H1 (cell line): ENCODE measurements at regions not wholly inside any gene's neighbourhood (a gene's known extent, or its start where the extent isn't known, plus 50 kb on each side); places are given as distances from the start of the nearest gene placed in this dataset.

Source experiments
- CTCF ChIA-PET: fragments of 300-600 bp; sonication (Branson Sonifier 250); formaldehyde crosslinking; loops from one replicate; lab custom pipeline; 2021; ENCODE audit not compliant: partially characterized antibody; lab: Charles Lee
- POLR2A ChIA-PET: fragments of 300-600 bp; sonication (Branson Sonifier 250); formaldehyde crosslinking; loops from one replicate; lab custom pipeline; 2021; ENCODE audit warnings: inconsistent platforms; ENCODE audit not compliant: partially characterized antibody; lab: Charles Lee
- DNase-seq, 2 experiments: peaks; one replicate each; pipeline versions ENCODE4 v3.0.0 to v3.0.0-alpha.2; 2010 to 2022; ENCODE audit warnings: low spot score in 2 of 2, low read depth in 1 of 2, mixed read lengths in 1 of 2
- FAIRE-seq: peaks from 2 replicates; lab custom pipeline; 2011; peaks lifted over from hg19 to GRCh38; lab: Jason Lieb, UNC
- H2AFZ ChIP-seq: 2 replicates; pipeline ENCODE4 v1.8.1; 2012; ENCODE audit warnings: low read length, inconsistent platforms
- H2AK5ac ChIP-seq: 2 replicates; pipeline ENCODE4 v1.6.1; 2013; ENCODE audit warnings: low read depth, low read length
- H2BK120ac ChIP-seq: replicated peaks from 2 replicates; pipeline ENCODE3; 2013; ENCODE audit warnings: low read depth, low read length, inconsistent platforms
- H2BK12ac ChIP-seq: 2 replicates; pipeline ENCODE4 v1.6.1; 2013; ENCODE audit warnings: low read depth, low read length
- H2BK15ac ChIP-seq: 2 replicates; pipeline ENCODE4 v1.6.1; 2013; ENCODE audit warnings: low read length
- H2BK20ac ChIP-seq: 2 replicates; pipeline ENCODE4 v1.6.1; 2013; ENCODE audit warnings: low read length
- H2BK5ac ChIP-seq: 2 replicates; pipeline ENCODE4 v1.6.1; 2013; ENCODE audit warnings: low read depth, low read length
- H3K14ac ChIP-seq: 2 replicates; pipeline ENCODE4 v1.6.1; 2013; ENCODE audit warnings: inconsistent platforms; ENCODE audit not compliant: insufficient read length
- H3K18ac ChIP-seq: 2 replicates; pipeline ENCODE4 v1.6.1; 2013; ENCODE audit warnings: low read length; ENCODE audit errors: extremely low read depth
- H3K23ac ChIP-seq: 2 replicates; pipeline ENCODE4 v1.6.1; 2013; ENCODE audit warnings: inconsistent platforms; ENCODE audit not compliant: insufficient read length
- H3K23me2 ChIP-seq: 2 replicates; pipeline ENCODE4 v1.6.1; 2013; ENCODE audit warnings: low read depth, low read length
- H3K27ac ChIP-seq: 2 replicates; pipeline ENCODE4 v1.6.1; 2011; ENCODE audit warnings: low read depth, low read length, inconsistent platforms
- H3K27me3 ChIP-seq, 4 experiments: replicated peaks in 1 of 4; 1 replicate in 1 of 4; 2 replicates in 3 of 4; pipeline versions ENCODE4 v1.6.1 to v1.8.1; 2011 to 2013; ENCODE audit warnings: low read length in 3 of 4, mild to moderate bottlenecking in 3 of 4, inconsistent platforms in 2 of 4, mixed read lengths in 2 of 4, moderate library complexity in 1 of 4; ENCODE audit not compliant: control insufficient read depth in 3 of 4, insufficient read depth in 3 of 4; ENCODE audit errors: extremely low read depth in 1 of 4
- H3K36me3 ChIP-seq, 4 experiments: 2 replicates each; pipeline versions ENCODE4 v1.6.1 to v1.8.1; 2011 to 2013; ENCODE audit warnings: mild to moderate bottlenecking in 4 of 4, low read length in 3 of 4, moderate library complexity in 2 of 4, control low read depth in 1 of 4, inconsistent platforms in 1 of 4; ENCODE audit not compliant: insufficient read depth in 4 of 4, control insufficient read depth in 2 of 4
- H3K4ac ChIP-seq: replicated peaks from 2 replicates; pipeline ENCODE3; 2013; ENCODE audit warnings: low read length, low read depth, mixed read lengths, inconsistent platforms; ENCODE audit not compliant: insufficient read length
- H3K4me1 ChIP-seq, 4 experiments: replicated peaks in 1 of 4; 1 replicate in 1 of 4; 2 replicates in 3 of 4; pipeline versions ENCODE4 v1.6.1 to v1.8.1; 2011 to 2013; ENCODE audit warnings: low read length in 3 of 4, inconsistent platforms in 2 of 4, mixed read lengths in 1 of 4; ENCODE audit not compliant: insufficient read depth in 4 of 4, control insufficient read depth in 3 of 4
- H3K4me2 ChIP-seq, 2 experiments: 2 replicates each; pipeline versions ENCODE4 v1.6.1 to v1.8.1; 2011 to 2013; ENCODE audit warnings: low read depth in 2 of 2, low read length in 2 of 2, control low read depth in 1 of 2, inconsistent platforms in 1 of 2, mild to moderate bottlenecking in 1 of 2; ENCODE audit not compliant: insufficient read depth in 1 of 2
- H3K4me3 ChIP-seq, 4 experiments: fragments of 200-600, 300-600 bp in 1 of 4; sonication (generic), shearing (Covaris generic), sonication (Bioruptor Twin) in 1 of 4; 2 replicates each; pipeline versions ENCODE4 v1.5.1 to v1.8.1; 2011 to 2016; ENCODE audit warnings: low read length in 4 of 4, low read depth in 3 of 4, control low read depth in 2 of 4, inconsistent platforms in 2 of 4, mild to moderate bottlenecking in 2 of 4, mixed read lengths in 1 of 4, moderate library complexity in 1 of 4; ENCODE audit not compliant: insufficient read depth in 2 of 4; ENCODE audit errors: extremely low read depth in 1 of 4
- H3K56ac ChIP-seq: replicated peaks from 2 replicates; pipeline ENCODE3; 2013; ENCODE audit warnings: low read depth, mild to moderate bottlenecking, mixed read lengths, low read length, inconsistent platforms; ENCODE audit not compliant: insufficient read length
- H3K79me1 ChIP-seq: 2 replicates; pipeline ENCODE4 v1.6.1; 2013; ENCODE audit warnings: low read depth, low read length, control low read depth
- H3K79me2 ChIP-seq, 2 experiments: 2 replicates each; pipeline versions ENCODE4 v1.6.1 to v1.8.1; 2012 to 2013; ENCODE audit warnings: low read length in 2 of 2, mild to moderate bottlenecking in 2 of 2, inconsistent platforms in 1 of 2; ENCODE audit not compliant: insufficient read depth in 2 of 2, control insufficient read depth in 1 of 2
- H3K9ac ChIP-seq, 4 experiments: replicated peaks in 1 of 4; 1 replicate in 1 of 4; 2 replicates in 3 of 4; pipeline versions ENCODE4 v1.6.1 to v1.8.1; 2011 to 2013; ENCODE audit warnings: low read depth in 3 of 4, low read length in 3 of 4, control low read depth in 2 of 4, mild to moderate bottlenecking in 2 of 4, moderate library complexity in 2 of 4, inconsistent platforms in 1 of 4; ENCODE audit errors: extremely low read depth in 1 of 4
- H3K9me3 ChIP-seq, 2 experiments: 2 replicates each; pipeline versions ENCODE4 v1.6.1 to v1.8.1; 2012 to 2013; ENCODE audit warnings: mild to moderate bottlenecking in 2 of 2, moderate library complexity in 2 of 2, control low read depth in 1 of 2, inconsistent platforms in 1 of 2, low read depth in 1 of 2, low read length in 1 of 2, mixed read lengths in 1 of 2; ENCODE audit not compliant: insufficient read depth in 2 of 2
- H4K20me1 ChIP-seq, 2 experiments: replicated peaks in 1 of 2; 2 replicates each; pipeline versions ENCODE3 to v1.8.1; 2011 to 2013; ENCODE audit warnings: inconsistent platforms in 2 of 2, low read length in 2 of 2, mild to moderate bottlenecking in 1 of 2; ENCODE audit not compliant: insufficient read depth in 2 of 2, control insufficient read depth in 1 of 2
- H4K5ac ChIP-seq: 2 replicates; pipeline ENCODE4 v1.6.1; 2013; ENCODE audit warnings: low read length, low read depth, mixed read lengths, inconsistent platforms; ENCODE audit not compliant: insufficient read length
- H4K8ac ChIP-seq: 2 replicates; pipeline ENCODE4 v1.8.0; 2013; ENCODE audit warnings: mild to moderate bottlenecking, moderate library complexity, low read length, inconsistent platforms; ENCODE audit not compliant: insufficient read depth; ENCODE audit errors: extremely low read depth
- H4K91ac ChIP-seq: replicated peaks from 2 replicates; pipeline ENCODE3; 2013; ENCODE audit warnings: low read length, mixed read lengths, inconsistent platforms; ENCODE audit not compliant: insufficient read length
- ASH2L ChIP-seq: fragments of 200-600, 300-600 bp; sonication (generic); IDR thresholded peaks from one replicate; pipeline ENCODE4 v1.7.1; 2017; ENCODE audit warnings: low read length
- BRCA1 ChIP-seq: IDR thresholded peaks from 2 replicates; pipeline ENCODE4 v1.6.1; 2012; ENCODE audit warnings: low read depth, low read length, improper control_type of control experiment
- CHD2 ChIP-seq: IDR thresholded peaks from 2 replicates; pipeline ENCODE4 v1.6.1; 2012; ENCODE audit warnings: low read length, improper control_type of control experiment
- CREB1 ChIP-seq: IDR thresholded peaks from 2 replicates; pipeline ENCODE4 v1.6.1; 2012; ENCODE audit warnings: inconsistent platforms
- E2F6 ChIP-seq: IDR thresholded peaks from 2 replicates; pipeline ENCODE4 v1.6.1; 2012; ENCODE audit warnings: inconsistent platforms
- EGR1 ChIP-seq: IDR thresholded peaks from 2 replicates; pipeline ENCODE4 v1.6.1; 2011; ENCODE audit warnings: low read depth, low read length, borderline replicate concordance
- EP300 ChIP-seq, 2 experiments: IDR thresholded peaks; 1 replicate in 1 of 2; 2 replicates in 1 of 2; pipeline ENCODE4 v1.6.1; 2011 to 2012; ENCODE audit warnings: low read depth in 2 of 2, low read length in 2 of 2, mild to moderate bottlenecking in 2 of 2, borderline replicate concordance in 1 of 2, inconsistent platforms in 1 of 2, moderate library complexity in 1 of 2
- FOSL1 ChIP-seq: IDR thresholded peaks from 2 replicates; pipeline ENCODE4 v1.6.1; 2011; ENCODE audit warnings: mild to moderate bottlenecking, low read depth, low read length, moderate library complexity; ENCODE audit not compliant: insufficient read depth
- GTF2F1 ChIP-seq: IDR thresholded peaks from 2 replicates; pipeline ENCODE4 v1.6.1; 2012; ENCODE audit warnings: low read depth, low read length, improper control_type of control experiment, borderline replicate concordance
- HDAC2 ChIP-seq, 2 experiments: fragments of 300-600 bp in 1 of 2; sonication (generic) in 1 of 2; IDR thresholded peaks; 2 replicates each; pipeline ENCODE4 v1.6.1; 2011 to 2012; ENCODE audit warnings: low read depth in 2 of 2, low read length in 2 of 2, mild to moderate bottlenecking in 2 of 2, moderate library complexity in 2 of 2, borderline replicate concordance in 1 of 2, inconsistent platforms in 1 of 2
- RBBP5 ChIP-seq: IDR thresholded peaks from 2 replicates; pipeline ENCODE4 v1.7.1; 2012; ENCODE audit warnings: low read depth, mild to moderate bottlenecking, inconsistent platforms, low read length, moderate library complexity, borderline replicate concordance
- TAF1 ChIP-seq: IDR thresholded peaks from 2 replicates; pipeline ENCODE4 v1.6.1; 2011; ENCODE audit warnings: mild to moderate bottlenecking, low read depth, low read length
- TAF7 ChIP-seq: optimal IDR thresholded peaks from 2 replicates; pipeline ENCODE3; 2011; ENCODE audit warnings: low read depth, mild to moderate bottlenecking, inconsistent platforms, low read length, moderate library complexity, borderline replicate concordance
- WGBS, 2 experiments: shearing (Covaris generic) in 1 of 2; methylation state at CpG; one replicate each; pipeline versions ENCODE4 v1.1.6 to v1.1.7; 2013 to 2015; ENCODE audit warnings: low lambda C conversion rate in 2 of 2, mixed read lengths in 2 of 2, inconsistent platforms in 1 of 2, low coverage in 1 of 2, missing lambda C conversion rate in 1 of 2; ENCODE audit not compliant: insufficient replicate concordance in 2 of 2, insufficient coverage in 1 of 2, insufficient read length in 1 of 2; ENCODE audit errors: extremely low coverage in 1 of 2, missing lambda C conversion rate in 1 of 2; 5-methylcytosine and 5-hydroxymethylcytosine counted together

- DNase-seq, result no peak
- Histone ChIP-seq H4K8ac (no peak overlapping the region), H3K18ac (no peak overlapping the region), H3K79me2 (no peaks in the 10 kb centered on the region), H3K79me1 (no peaks in the 10 kb centered on the region), H2AK5ac (no peak overlapping the region), H3K27me3 (no peaks in the 10 kb centered on the region), H3K14ac (no peak overlapping the region), H2BK20ac (no peak overlapping the region), H3K4me3 (no peak overlapping the region), H3K4me1 (no peaks in the 10 kb centered on the region), H2BK120ac (no peak overlapping the region), H4K5ac (no peak overlapping the region), H4K20me1 (no peaks in the 10 kb centered on the region), H2BK12ac (no peak overlapping the region), H3K9me3 (peaks cover 13 to 20% of the 10 kb centered on the region in 2 experiments), H3K4me2 (no peak overlapping the region), H3K56ac (no peak overlapping the region), H3K23ac (no peak overlapping the region), H2BK5ac (no peak overlapping the region), H2AFZ (no peak overlapping the region), H4K91ac (no peak overlapping the region), H3K23me2 (peaks cover 2% of the 10 kb centered on the region; the same call in 1 of the 2 replicates), H3K36me3 (no peaks in the 10 kb centered on the region), H3K9ac (no peak overlapping the region), H3K4ac (no peak overlapping the region), H3K27ac (no peak overlapping the region), H2BK15ac (no peak overlapping the region)
- 95% methylated on average over 21 of the region's 25 CpGs; no CpG with 5 or more reads in 1 of the 2 experiments for WGBS, 2 experiments
- no peak for FAIRE-seq
- TF ChIP-seq GTF2F1 (no peak), RBBP5 (no peak), HDAC2 (IDR thresholded peaks at IDR 0.05; ENCODE audit: borderline replicate concordance in 1 of 2, low read depth in 2 of 2, low read length in 2 of 2) (no peak), FOSL1 (no peak), ASH2L (no peak), TAF1 (no peak), EP300 (IDR thresholded peaks at IDR 0.05; ENCODE audit: borderline replicate concordance in 1 of 2, low read depth in 2 of 2, low read length in 2 of 2) (no peak), E2F6 (no peak), BRCA1 (no peak), EGR1 (no peak), CREB1 (no peak), CHD2 (no peak), TAF7 (no peak)
- ChIA-PET POLR2A (no interaction called here), CTCF (interaction anchor here (0.7 to 2.2 kb wide), 2 partner anchors 11 to 25 kb away, joined by 3 to 6 read pairs; no protein-coding TSS in a partner anchor)
Observed at GRCh38 chr1:226463925-226464586, 56.2 kb upstream of the PARP1 start.
